ENCODE measurements at regions not wholly inside any gene's neighbourhood (a gene's known extent, or its start where the extent isn't known, plus 50 kb on each side); places are given as distances from the start of the nearest gene placed in this dataset.

DNA sequence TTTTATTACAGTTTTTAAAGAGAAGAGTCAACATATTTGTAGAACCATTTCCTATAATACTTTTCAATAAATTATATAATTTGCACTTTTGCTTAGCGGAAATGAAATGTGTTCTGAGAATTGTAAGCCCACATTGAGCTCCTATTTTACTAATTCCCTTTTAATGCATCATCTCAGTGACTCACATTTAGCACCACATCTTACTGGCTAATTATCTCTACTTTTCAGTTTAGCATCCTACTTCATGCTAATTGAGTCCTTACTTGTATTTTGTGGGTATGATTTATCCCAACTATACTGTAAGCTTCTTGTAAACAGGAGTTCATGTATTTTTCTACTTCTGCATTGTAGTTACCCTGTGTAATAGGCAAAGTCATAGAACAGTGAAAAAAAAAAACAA lies 67.5 kb downstream of the TMX1 start:
- Histone ChIP-seq H3K27me3 (no peaks in the 10 kb centered on the region), H3K4me1 (peaks cover 12 to 28% (median 25%) of the 10 kb centered on the region in 4 donors), H3K27ac (replicated peaks in 1 of 4) (no peak overlapping the region), H3K9me3 (no peaks in the 10 kb centered on the region), H3K4me3 (no peak overlapping the region), H3K36me3 (no peaks in the 10 kb centered on the region)
- no peak for DNase-seq (ENCODE audit: extremely low spot score)
- intact Hi-C loops (cut with DNase I): no loop called here
- WGBS: 93% methylated on average over 1 of the region's 1 CpG
- no peak for TF ChIP-seq POLR2A (IDR thresholded peaks at IDR 0.05; ENCODE audit: low read depth)
- no peak for TF ChIP-seq EP300 (IDR thresholded peaks at IDR 0.05)
- TF ChIP-seq POLR2AphosphoS5 (IDR thresholded peaks at IDR 0.05): no peak
- TF ChIP-seq, protein P1, sequence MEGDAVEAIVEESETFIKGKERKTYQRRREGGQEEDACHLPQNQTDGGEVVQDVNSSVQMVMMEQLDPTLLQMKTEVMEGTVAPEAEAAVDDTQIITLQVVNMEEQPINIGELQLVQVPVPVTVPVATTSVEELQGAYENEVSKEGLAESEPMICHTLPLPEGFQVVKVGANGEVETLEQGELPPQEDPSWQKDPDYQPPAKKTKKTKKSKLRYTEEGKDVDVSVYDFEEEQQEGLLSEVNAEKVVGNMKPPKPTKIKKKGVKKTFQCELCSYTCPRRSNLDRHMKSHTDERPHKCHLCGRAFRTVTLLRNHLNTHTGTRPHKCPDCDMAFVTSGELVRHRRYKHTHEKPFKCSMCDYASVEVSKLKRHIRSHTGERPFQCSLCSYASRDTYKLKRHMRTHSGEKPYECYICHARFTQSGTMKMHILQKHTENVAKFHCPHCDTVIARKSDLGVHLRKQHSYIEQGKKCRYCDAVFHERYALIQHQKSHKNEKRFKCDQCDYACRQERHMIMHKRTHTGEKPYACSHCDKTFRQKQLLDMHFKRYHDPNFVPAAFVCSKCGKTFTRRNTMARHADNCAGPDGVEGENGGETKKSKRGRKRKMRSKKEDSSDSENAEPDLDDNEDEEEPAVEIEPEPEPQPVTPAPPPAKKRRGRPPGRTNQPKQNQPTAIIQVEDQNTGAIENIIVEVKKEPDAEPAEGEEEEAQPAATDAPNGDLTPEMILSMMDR (IDR thresholded peaks at IDR 0.05): no peak

DNA sequence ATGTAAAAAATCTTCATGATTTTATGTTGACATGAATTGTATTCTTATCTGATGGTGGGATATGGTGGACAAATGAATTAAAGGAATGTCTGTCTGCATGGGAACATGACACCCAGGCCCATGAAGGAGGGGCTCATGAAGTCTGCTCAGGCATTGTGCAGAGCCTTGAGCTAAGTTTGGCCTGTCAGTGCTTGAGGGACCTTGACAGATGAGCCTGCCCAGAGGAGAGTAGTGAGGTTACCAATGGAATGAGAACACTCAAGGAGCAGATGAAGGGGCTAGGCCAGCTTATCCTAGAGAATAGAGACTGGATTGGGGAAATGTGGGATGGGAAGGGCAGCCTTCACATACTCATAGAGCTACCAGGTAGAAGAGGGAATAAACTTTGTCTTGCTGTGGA lies 68.8 kb downstream of the TMX1 start:
- intact Hi-C loops (cut with DNase I): no loop called here
- Histone ChIP-seq H3K4me3 (no peak overlapping the region), H3K36me3 (no peaks in the 10 kb centered on the region), H3K4me1 (peaks cover 12 to 25% (median 24%) of the 10 kb centered on the region in 4 donors), H3K27me3 (no peaks in the 10 kb centered on the region), H3K27ac (replicated peaks in 1 of 4) (no peak overlapping the region), H3K9me3 (no peaks in the 10 kb centered on the region)
- TF ChIP-seq EP300 (IDR thresholded peaks at IDR 0.05): no peak
- TF ChIP-seq POLR2A (IDR thresholded peaks at IDR 0.05; ENCODE audit: low read depth): no peak
- TF ChIP-seq, protein P1 (IDR thresholded peaks at IDR 0.05): no peak
- no peak for TF ChIP-seq POLR2AphosphoS5 (IDR thresholded peaks at IDR 0.05)
- DNase-seq (ENCODE audit: extremely low spot score): peak; percentile 88

DNA sequence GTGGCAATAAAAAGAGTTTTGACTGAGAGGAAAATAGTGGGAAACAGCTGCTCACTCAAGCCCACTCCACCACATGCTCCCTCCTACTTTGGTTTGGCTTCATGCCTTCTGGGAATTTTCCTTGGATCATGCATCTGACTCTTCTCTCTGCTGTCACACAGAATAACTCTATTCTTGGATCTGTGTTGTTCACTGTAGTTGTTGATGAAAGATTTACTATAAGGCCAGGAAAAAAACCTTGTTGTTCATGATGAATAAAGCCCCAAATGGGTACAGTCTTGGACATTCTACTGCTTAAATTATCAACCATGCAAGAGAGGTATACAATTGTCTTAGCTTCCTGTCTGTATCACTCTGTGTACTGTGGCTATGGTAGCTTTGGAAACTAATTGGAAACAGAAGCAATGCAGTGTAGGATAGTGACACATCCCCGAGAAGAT lies 70.5 kb downstream of the TMX1 start:
- no peaks in the 10 kb centered on the region for H3K36me3 ChIP-seq
- H3K4me3 ChIP-seq: no peak overlapping the region
- H3K4me1 ChIP-seq: peaks cover 12 to 18% (median 16%) of the 10 kb centered on the region in 4 donors
- TF ChIP-seq, protein P1 (IDR thresholded peaks at IDR 0.05): no peak
- no peak for TF ChIP-seq EP300 (IDR thresholded peaks at IDR 0.05)
- no peak for TF ChIP-seq POLR2AphosphoS5 (IDR thresholded peaks at IDR 0.05)
- no peak for TF ChIP-seq POLR2A (IDR thresholded peaks at IDR 0.05; ENCODE audit: low read depth)
- DNase-seq (ENCODE audit: extremely low spot score): peak; percentile 82
- H3K27ac ChIP-seq (replicated peaks in 1 of 4): peak overlapping the region in 2 of 4 donors; percentile 28 to 42
- intact Hi-C loops (cut with DNase I): no loop called here
- WGBS: 33% methylated on average over 1 of the region's 1 CpG
- no peaks in the 10 kb centered on the region for H3K27me3 ChIP-seq
- no peaks in the 10 kb centered on the region for H3K9me3 ChIP-seq

DNA sequence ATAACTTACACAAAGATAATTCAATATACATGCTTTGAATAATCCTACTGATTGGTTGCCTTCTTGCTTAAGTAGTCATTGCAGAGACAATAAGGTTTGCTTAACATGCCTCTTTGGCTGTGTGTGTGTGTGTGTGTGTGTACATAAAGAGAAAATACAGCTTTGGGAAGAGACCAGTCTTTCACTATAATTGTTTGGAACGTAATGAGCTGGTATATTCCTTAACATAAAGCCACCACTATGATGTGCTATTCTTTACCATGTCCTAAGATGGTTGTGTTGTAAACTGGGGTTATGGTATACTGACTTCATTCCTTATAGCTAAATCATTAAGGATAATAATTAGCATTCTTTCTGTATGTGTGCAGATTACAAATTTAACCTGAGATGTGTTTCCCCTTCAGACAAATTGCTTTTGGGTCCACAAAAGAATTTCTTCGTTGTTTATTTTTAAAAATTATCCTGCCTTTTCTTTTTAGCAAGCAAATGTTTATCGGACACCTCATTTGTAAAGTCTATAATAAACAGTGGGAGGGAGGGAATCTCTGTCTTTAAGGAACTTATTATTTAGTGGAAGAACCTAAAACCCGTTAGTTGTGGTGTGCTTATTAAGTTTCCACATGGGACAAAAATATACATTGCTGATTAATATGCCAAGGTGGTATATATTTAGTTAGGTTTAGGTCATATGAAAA lies 74.4 kb downstream of the TMX1 start:
- H3K36me3 ChIP-seq: no peaks in the 10 kb centered on the region
- DNase-seq (ENCODE audit: extremely low spot score): no peak
- H3K4me3 ChIP-seq: no peak overlapping the region
- H3K27ac ChIP-seq (replicated peaks in 1 of 4): no peak overlapping the region
- H3K4me1 ChIP-seq: peaks cover 25 to 39% (median 35%) of the 10 kb centered on the region in 4 donors
- intact Hi-C loops (cut with DNase I): no loop called here
- WGBS: 92% methylated on average over 4 of the region's 4 CpGs
- no peak for TF ChIP-seq POLR2AphosphoS5 (IDR thresholded peaks at IDR 0.05)
- no peaks in the 10 kb centered on the region for H3K27me3 ChIP-seq
- H3K9me3 ChIP-seq: no peaks in the 10 kb centered on the region

DNA sequence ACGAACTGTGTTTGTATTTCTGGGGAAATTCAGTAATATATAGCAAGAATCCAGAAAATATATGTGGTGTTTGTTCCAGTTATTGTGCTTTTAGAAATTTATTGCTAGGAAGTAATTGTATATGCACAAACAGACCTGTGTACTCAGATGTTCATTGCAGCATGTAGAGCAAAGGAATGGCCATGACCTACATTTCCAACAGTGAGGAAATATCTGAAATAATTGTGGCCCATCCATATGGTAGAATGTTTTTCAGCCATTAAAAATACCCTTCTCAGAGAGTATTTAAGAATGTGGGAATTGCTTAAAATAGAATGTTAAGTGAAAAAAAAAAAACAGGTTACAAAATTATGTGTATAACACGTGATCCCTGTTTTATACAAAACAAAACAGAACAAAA lies 77.3 kb downstream of the TMX1 start:
- TF ChIP-seq POLR2AphosphoS5 (IDR thresholded peaks at IDR 0.05) (no peak), EP300 (IDR thresholded peaks at IDR 0.05) (no peak), POLR2A (IDR thresholded peaks at IDR 0.05; ENCODE audit: low read depth) (no peak)
- TF ChIP-seq, protein P1 (IDR thresholded peaks at IDR 0.05): no peak
- Histone ChIP-seq H3K4me1 (peaks cover 14 to 25% (median 24%) of the 10 kb centered on the region in 4 donors), H3K4me3 (no peak overlapping the region), H3K27me3 (no peaks in the 10 kb centered on the region), H3K36me3 (no peaks in the 10 kb centered on the region), H3K27ac (replicated peaks in 1 of 4) (no peak overlapping the region), H3K9me3 (no peaks in the 10 kb centered on the region)
- intact Hi-C loops (cut with DNase I): no loop called here
- 72% methylated on average over 2 of the region's 2 CpGs for WGBS
- no peak for DNase-seq (ENCODE audit: extremely low spot score)

Data from esophagus muscularis mucosa (tissue), 4 donors.